GM21423 (cell line): ENCODE measurements at regions not wholly inside any gene's neighbourhood (a gene's known extent, or its start where the extent isn't known, plus 50 kb on each side); places are given as distances from the start of the nearest gene placed in this dataset.

Experiments
- ATAC-seq: cut with Tn5 transposase; IDR thresholded peaks from one replicate; pipeline ENCODE4 v1.9.1; 2021; ENCODE audit warnings: mild to moderate bottlenecking, moderate library complexity; ENCODE audit not compliant: unreplicated experiment

GRCh38 chr4:135770505-135770904 lies 1568.9 kb upstream of the PABPC4L start:
- no peak for ATAC-seq

- ATAC-seq = no peak
Measured at GRCh38 chr4:135744928-135745327, 1543.3 kb upstream of the PABPC4L start.

GRCh38 chr4:135741583-135741982 lies 1540.0 kb upstream of the PABPC4L start:
- no peak for ATAC-seq

- no peak for ATAC-seq
Measured at GRCh38 chr4:135739354-135739753, 1537.8 kb upstream of the PABPC4L start.

- ATAC-seq = no peak
Measured at GRCh38 chr4:135735512-135735911, 1533.9 kb upstream of the PABPC4L start.

GRCh38 chr4:135732448-135732847 lies 1530.9 kb upstream of the PABPC4L start:
- ATAC-seq = no peak

GRCh38 chr4:135731682-135732081 lies 1530.1 kb upstream of the PABPC4L start:
- no peak for ATAC-seq

GRCh38 chr4:135724421-135724820 lies 1522.8 kb upstream of the PABPC4L start:
- no peak for ATAC-seq

- no peak for ATAC-seq
Measured at GRCh38 chr4:135718019-135718418, 1516.4 kb upstream of the PABPC4L start.

GRCh38 chr4:135705343-135705742 lies 1503.8 kb upstream of the PABPC4L start:
- ATAC-seq = no peak

- ATAC-seq = no peak
Measured at GRCh38 chr4:135694066-135694465, 1492.5 kb upstream of the PABPC4L start.

GRCh38 chr4:135684001-135684400 lies 1482.4 kb upstream of the PABPC4L start:
- ATAC-seq = no peak

GRCh38 chr4:135672202-135672601 lies 1470.6 kb upstream of the PABPC4L start:
- ATAC-seq = no peak

GRCh38 chr4:135670548-135670947 lies 1469.0 kb upstream of the PABPC4L start:
- no peak for ATAC-seq
